ENCODE measurements at regions not wholly inside any gene's neighbourhood (a gene's known extent, or its start where the extent isn't known, plus 50 kb on each side); places are given as distances from the start of the nearest gene placed in this dataset.
"Not testable (repeated sequence)": the region's sequence is repeated elsewhere in the genome, so short reads cannot be mapped to it uniquely, and the experiment has no call there.

DNA sequence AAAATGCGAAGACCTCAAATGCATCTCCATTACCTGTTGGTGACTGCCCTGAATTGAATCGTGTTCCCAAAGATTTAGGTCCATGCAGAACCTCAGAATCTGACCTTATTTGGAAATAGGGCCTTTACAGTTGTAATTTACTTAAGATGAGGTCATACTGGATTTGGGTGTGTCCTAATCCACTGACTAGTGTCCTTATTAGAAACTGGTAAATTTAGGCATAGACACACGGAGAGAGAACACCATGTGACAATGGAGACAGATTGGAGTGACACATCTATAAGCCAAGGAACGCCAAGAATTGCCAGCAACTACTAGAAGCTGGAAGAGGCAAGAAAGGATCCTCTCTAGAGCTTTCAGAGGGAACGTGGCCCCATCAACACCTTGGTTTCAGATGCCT lies 203.1 kb downstream of the SMAD2 start:
- no peak for DNase-seq

DNA sequence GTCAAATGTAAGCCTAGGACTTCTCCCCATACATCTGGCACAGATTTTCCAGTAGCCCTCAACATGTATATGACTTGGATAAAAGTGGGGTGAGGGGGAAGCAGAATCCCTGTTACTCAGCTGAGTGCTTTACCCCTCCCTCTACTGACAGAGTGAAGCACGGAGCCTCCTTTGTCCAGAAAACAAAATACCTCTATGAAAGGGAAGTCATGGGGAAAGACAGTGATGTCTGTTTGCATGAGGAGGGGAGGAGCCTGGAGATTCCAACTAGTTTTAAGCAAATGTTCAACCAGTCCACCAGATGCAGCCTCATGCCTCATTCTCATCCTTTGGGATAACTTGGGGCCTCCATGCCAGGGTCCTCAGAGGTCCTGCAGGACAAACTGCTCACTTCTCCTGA lies 203.9 kb downstream of the SMAD2 start:
- DNase-seq: no peak

DNA sequence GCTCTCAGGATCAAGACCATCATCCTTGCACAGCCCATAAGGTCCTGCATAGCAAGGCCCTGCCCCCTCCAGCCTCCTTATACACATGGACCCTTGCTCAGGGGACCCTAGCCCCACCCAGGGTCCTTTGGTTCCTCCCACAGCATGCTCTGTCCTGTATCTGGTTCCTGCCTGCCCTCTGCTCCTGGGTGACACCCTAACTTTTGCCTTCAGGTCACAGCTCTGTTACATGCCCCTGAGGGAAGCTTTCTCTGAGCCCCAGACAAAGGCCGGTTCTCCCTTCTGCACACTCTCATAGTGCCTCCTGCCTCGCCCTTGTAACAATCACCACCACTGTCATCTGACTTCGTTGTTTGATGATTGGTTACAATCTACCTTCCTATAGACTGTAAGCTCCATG lies 204.8 kb downstream of the SMAD2 start:
- DNase-seq: no peak

DNA sequence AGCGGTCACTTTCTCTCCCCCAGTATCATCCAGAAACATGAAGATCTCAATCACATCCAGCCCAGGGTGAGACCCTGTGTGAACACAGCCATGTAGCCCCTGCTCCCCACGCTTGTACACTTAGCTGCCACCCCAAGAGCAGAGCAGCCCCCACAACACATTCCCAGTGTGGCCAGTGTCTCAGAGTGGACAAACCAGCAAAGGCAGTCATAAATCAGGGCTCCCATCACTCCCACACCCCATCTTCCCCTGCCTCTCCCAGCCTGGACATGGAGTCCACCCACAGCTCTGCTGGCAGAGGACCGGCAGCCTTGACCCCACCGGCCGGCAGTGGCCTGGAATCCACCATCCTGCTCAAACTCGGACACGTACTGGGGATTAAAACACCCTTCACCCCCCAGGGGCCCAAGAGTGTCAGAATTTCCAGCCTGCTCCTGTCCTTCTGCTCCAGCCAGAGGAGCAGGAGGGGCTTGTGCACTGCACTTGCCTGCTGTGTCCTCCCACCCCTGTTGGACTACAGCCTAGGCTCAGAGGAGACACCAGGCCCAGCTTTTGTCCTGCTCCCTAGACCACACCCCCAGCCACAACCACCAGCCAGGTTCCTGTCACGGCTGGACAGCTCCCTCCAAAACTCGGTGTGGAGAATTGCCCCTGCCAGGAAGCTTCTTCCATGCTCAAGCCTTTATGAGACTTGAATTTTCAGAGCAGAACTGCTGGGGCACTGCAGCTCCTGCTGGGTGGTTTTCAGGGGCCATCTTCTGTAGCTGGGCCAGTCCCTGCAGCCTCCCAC lies 206.1 kb downstream of the SMAD2 start:
- DNase-seq: no peak

DNA sequence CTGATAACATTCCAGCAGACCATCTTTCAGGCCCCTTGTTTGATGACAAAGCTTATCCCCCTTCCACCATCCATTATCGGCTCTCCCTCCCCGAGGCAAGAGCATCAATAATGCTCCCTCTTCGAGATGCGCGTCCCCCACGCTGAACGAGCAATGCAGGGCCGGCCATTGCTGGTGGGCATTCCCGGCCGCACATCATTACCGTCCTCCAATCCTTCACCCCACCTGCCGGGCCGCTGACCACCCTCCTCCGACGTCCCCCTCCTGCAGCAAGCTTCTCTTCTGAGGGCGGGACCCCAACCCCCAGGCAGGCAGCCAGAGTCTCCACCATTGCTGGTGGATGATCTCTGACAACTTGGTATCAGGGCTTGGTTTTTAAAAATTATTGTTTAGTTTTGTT lies 208.6 kb downstream of the SMAD2 start:
- DNase-seq: no peak

DNA sequence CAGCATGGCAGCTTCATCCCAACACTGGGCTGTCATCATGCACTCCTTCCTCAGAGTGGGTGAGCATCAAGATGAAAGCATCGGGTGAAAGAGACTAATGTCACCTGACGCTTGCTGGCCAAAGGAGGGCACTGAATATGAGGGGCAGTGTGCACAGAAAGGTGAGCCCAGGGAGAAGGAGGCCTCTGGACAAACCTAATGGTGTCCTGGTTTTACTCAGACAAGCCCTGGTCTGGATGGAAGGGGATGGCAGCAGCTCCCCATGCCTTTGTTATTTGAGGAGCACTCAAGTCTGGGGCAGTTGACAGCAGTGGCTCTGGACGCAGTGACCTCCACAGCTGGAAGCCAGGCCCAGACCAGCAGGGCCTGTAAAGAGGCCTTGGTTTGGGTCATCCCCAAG lies 209.7 kb downstream of the SMAD2 start:
- no peak for DNase-seq

DNA sequence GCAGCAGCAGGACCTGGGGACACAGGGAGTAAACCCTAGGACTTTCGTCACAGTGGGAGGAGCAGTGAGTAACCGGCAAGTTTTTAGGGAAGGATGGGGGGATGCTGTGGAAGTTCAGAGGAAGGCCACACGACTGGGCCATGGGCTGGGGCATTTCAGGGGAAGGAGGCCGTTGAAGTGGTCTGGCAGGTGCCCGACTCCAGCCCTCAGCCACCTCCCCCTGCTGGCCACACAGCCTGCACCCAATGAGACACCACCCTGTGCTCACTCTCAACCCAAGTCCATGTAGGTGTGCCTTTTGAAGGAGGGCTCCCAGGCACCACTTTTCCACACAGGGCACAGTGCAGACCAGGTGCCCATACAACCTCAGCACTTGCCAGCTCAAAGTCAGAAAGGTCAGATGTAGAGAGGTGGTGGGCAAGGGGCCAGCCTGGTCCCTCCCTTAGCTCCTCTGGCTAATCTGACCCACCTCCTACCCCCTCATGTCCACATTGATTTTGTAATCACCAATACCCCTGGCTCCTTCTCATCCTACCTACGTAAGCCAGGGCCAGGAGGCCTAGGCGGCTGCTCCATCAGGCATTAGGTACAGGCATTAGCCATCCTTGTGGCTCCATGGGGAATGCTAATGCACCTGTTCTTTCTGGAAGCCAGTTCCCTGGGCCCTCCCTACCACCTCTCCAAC lies 211.2 kb downstream of the SMAD2 start:
- DNase-seq: no peak

DNA sequence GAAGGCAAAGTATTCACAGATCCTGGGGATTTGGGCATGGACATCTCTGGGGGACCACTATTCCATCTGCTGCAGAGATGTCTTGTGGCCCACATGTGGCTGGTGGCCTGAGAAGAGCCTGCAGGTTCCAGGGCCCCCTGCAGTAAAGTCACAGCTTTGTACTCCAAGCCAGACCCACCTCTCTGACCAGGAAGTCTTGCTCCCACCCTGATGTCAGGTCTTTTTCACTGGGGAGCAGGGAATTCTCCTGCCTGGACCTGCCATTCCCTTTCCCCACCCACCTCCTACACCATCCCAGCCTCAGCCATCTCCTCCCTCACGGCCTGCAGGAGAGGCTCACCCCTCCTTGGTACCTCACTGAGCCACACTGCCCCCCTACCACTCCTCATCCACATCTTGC lies 211.8 kb downstream of the SMAD2 start:
- DNase-seq: no peak

DNA sequence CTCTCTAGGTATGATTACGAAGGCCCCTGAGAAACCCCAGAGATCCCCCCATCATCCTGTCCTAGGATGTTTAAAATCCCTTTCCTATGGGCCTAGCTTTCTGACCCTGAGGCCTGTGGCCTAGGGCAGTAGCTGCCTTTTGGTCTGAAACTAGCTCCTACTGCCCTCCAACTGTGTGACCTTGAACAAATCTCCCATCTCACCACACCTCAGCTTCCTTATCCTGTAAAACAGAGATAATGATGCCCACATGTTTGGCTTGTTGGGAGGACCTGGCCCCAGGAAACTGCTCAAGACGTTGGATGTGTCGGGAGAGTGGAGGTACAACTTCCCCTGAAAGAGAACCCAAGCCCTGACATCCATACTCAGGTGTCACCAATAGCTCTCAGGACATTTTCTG lies 213.2 kb downstream of the SMAD2 start:
- no peak for DNase-seq

DNA sequence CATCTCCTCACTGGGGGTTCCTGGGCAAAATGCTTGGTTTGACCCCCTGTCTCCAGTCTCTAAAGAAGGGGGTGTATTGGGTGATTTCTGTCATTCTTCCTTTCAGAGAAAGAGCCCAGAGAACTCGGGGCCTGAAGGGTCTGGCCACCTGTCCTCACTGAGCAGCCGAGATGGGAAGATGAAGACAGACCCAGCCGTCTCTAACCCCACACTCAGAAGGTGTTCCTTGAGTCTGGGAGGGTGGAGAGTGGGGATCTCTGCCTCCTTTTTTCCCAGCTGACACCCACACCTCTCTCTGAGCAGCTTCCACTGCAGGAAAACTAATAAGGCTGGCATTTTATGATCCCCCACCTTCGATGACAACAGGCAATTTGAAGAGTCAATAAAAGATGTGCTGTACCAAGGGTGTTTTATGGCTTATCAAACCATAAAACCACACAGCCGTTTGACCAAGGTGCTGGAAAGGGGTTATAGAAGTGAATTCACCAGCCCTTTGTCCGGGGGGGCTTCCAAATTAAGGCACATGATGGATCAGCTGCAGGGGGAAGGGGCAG lies 213.8 kb downstream of the SMAD2 start:
- DNase-seq: no peak

DNA sequence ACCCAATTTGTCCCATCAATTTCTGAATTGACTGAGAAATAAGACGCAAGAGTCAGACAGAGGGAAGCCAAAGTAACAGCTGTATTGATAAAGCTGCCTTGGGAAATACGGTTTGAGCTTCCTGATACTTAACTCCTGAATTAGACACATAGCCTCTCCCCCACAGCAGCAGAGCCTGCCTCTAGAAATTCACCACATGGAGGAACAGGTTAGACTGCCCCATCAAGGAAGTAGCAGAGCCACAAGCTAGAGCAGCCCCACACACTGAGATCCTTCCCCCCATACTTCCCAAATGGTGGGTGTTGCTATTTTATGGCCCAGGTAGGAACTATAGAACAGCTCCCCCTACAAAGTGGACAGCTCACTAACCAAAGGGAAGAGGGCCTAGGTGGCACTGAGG lies 220.0 kb downstream of the SMAD2 start:
- DNase-seq: no peak

DNA sequence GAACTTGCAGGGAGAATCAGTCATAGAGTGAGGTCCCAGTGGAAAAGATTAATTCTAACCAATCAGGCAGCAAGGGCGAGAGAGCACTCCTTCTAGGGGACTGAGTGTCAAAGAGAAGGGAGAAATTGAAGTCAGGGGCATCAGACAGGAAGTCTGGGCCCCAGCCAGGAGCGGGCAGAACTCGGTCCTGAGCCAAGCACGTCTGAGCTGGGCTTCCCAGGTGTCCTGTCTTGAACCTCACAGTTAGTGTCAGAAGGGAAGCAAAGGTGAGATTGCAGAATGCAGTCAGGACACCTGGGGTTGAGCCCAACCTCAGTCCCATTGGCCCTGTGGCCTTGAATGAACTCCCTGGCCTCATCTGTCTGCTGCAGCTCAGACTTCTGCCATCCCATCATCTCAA lies 220.9 kb downstream of the SMAD2 start:
- no peak for DNase-seq

DNA sequence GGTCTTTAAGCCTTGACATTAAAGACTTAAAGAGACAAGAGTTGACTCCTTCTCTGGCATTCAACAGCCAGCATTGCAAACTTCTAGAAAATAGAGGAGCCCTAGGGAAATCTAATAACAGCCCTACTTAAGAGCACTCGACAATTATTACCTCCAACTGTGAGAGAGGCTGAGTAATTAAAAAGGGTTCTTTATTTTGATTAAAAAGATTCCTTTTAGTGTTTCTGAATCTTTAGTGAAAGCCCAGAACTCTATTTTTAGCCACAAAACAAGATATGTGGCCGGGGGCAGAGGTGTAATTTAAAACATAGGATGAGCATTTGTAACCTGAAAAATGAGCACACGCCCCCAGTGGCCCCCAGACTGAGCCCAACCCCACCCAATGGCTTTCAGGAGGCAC lies 222.3 kb downstream of the SMAD2 start:
- no peak for DNase-seq

DNA sequence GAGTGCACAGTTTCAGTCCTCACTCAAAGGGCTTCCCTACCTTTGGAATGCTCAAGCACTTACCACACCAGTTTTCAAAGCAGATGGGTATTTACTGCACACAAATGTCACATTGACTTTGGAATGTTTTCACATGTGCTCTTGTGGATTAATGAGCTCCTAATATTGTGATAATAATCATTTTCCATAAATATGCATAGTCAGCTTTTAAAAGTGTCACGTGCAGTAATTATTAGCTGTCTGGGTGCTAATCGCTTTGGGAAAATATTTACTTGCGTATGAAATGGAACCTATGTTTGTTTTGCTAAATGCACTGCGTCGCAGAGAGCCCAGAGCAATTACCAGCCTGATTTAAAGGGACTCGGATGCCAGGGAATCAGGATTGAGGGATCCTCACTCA lies 229.3 kb downstream of the SMAD2 start:
- peak; percentile 45 for DNase-seq

DNA sequence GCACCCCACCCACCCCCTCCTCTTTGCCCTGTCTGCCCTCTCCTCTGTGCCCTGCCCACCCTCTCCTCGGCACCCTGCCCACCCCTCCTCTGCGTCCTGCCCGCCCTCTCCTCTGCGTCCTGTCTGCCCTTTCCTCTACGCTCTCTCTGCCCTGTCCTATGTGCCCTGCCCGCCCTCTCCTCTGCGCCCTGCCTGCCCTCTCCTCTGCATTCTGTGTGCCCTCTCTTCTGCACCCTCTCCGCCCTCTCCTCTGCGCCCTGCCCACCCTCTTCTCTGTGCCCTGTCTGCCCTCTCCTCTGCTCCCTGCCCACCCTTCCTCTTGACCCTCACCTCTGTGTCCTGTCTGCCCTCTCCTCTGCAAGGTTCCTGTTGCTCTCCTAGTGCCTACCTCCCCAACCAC lies 233.6 kb downstream of the SMAD2 start:
- DNase-seq: no peak

DNA sequence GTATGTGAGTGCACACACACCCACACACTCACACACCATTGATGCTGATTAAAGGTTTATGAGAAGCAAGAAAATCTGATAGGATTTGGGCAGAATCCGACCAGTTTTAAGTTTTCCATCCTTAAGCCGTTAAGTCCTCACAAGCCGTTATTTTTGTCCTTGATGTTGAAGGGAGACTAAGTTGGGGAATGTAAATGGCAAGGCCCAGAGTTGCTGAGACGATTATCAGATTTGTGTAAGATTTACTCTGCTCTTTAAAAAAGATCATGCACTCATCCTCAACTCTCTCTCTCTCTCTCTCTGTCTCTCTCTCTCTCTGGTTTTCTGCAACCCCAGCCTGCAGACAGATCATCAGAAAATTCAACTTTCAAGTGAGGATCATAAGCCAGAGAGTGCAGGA lies 238.8 kb downstream of the SMAD2 start:
- no peak for DNase-seq

DNA sequence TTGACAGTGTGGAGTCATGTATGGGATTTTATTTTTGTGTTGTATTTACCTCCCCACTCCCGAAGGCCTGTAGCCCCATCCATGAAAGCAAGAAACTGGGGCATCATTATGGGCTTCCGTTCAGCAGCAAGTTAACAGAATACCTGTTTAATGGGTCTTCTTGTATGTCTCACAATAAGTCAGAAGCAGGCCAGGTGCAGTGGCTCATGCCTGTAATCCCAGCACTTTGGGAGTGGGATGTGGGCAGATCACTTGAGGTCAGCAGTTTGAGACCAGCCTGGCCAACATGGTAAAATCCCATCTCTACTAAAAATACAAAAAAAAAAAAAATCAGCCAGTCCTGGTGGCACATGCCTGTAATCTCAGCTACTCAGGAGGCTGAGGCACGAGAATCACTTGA lies 239.7 kb downstream of the SMAD2 start:
- DNase-seq: not testable (repeated sequence)

DNA sequence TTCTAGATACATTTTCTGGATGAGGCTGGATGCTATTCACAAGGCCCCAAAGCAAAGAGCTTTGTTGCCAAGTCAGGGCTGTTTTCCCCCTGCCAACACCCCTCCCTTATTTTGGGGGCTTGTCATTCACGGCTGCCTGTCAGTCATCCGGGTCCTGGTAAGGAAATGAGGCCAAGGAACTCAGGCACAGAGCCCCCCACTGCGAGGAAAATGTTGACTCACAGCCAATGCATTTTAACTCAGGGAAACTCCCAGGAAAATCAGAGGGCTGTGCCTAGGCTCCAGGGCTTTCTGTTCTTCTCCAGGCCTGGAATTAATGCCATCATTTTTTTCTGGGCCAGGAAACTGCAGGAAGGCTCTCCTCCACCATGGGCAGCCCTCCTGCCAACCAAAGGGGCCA lies 241.1 kb downstream of the SMAD2 start:
- no peak for DNase-seq

DNA sequence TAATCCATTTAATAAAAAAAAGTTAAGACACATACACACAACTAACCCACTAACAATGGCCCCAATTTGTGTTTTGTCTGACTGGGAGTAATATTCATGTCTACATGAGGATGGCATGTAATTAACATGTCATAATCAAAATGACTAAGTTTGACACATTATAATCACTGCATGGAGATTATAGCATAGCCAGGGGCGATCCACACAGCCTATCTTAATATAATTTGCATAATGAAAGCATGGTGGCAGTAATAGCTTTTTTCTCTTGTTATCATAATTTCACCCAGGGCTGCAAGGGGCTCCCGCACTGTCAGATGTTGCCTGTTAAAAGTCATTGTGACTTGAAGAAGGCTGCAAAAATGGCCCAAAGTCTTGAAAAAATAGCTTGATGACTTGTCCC lies 243.7 kb downstream of the SMAD2 start:
- peak; percentile 11 for DNase-seq

DNA sequence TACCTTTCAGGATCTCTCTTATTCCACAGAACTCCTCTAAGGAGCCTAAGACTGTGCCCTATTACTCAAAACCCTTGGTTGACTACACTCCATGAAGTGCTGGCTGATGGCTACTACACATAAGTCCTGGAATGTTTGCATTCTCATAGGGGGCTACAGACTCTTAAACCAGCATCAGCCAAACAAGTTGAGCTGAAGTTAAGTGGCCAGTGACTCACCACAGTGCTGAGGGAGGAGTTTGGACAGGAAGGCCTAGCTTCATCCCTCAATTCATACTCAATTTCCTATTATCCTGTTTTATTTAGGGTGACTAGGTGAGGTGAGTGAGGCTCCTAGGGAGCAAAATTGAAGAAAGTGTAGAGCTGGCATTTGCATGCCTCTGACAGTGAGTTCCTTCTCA lies 246.7 kb downstream of the SMAD2 start:
- no peak for DNase-seq

DNA sequence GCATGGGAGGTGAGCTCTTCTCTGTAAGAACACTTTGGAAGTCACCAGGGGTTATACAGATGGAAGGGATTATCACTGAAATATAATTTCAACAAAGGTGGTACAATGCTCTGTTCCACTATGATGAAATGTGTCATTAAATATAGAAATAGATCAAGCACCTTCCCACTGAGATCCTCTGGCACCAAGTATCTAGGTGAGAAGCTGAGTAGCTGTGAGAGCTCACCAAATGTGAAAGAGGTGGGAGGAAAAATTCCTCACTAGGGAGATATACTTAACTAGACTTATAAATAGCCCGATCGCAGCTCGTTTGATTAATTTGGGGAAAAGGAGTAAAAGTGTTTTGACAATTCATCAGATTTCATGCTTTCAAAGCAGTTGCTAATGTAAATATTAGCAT lies 247.6 kb downstream of the SMAD2 start:
- no peak for DNase-seq

DNA sequence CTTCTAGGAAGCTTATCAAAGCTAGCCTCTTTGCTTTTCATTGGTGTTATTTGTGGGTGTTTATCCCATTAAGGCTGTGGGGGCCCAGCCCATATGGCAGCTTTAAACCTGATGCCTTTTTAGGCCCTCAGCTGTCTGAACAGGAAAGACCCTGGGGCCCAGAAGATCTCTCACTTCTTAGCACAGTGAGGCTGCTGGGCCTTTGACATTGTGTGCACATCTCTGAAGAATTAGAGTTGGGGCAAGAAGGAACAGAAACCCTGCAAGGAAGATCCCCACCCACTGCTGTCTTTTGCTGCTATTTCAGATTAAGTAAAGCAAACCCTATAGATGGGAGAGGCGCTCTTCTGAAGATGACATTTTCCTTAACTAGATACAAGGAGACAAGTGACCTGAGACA lies 250.0 kb downstream of the SMAD2 start:
- DNase-seq: no peak

DNA sequence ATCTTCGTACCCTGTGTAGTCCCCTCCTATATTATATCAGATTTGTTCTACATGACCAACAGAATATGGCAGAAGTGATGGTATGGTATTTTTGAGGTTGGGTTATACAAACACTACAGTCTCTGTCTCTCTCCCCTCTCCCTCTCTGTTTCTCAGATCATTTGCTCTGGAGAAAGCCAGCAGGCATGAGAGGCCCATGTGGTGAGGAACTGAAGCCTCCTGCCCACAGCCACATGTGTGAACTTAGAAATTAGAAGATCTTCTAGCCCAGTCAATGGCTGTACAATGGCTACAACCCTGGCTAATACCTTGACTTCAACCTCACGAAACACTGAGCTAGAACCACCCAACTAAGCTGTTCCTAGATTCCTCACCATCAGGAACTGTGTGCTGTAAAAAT lies 250.6 kb downstream of the SMAD2 start:
- DNase-seq: no peak

DNA sequence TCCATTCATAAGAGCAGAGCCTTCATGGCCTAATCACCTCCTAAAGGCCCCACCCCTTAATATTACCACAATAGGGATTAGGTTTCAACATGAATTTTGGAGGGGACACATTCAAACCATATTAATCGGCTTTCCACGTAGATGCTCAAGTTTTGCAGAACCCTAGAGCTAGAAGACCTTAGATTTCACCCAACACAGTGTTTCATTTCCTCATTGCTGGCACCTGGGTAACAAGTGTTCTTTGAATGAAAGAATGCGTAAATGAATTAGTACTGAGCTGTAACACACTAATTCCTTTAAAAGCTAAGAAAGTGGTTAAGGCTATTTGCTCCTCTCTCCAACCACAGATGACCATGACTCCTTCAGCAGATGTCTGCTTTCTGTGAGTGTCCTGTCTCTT lies 252.5 kb downstream of the SMAD2 start:
- no peak for DNase-seq

DNA sequence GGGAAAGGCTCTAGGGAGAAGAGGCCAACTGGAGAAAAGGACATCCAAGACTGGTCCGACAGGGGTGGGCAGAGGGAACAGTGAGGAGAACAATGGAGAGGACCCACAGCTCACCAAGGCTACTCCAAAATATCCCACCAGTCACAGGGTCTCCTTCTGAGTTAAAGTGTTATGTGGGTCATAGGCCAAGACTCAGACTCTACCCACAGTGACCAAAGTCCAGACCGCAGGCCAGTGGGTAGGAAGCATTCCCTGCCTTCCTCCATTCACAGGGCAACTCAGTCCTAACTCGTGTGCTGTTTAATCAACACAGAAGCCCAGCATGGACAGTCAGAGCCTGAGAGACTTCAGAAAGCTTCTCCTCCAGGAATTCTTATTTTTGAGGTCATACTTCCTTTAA lies 260.6 kb downstream of the SMAD2 start:
- no peak for DNase-seq

Measured in COR-L47 (cell line).